HEK293 (cell line): ENCODE measurements at regions not wholly inside any gene's neighbourhood (a gene's known extent, or its start where the extent isn't known, plus 50 kb on each side); places are given as distances from the start of the nearest gene placed in this dataset.

Experiments
- CTCF ChIA-PET: fragments of 350-600 bp; formaldehyde crosslinking; extraction: SDS; loops from one replicate; lab custom pipeline; 2021; ENCODE audit warnings: antibody characterized with exemption; lab: Yijun Ruan, JAX
- POLR2A ChIA-PET: fragments of 300-600 bp; formaldehyde crosslinking; extraction: SDS; loops from one replicate; lab custom pipeline; 2020; ENCODE audit warnings: antibody characterized with exemption, inconsistent platforms; lab: Yijun Ruan, JAX
- H3K27ac ChIP-seq: fragments of 200-500 bp; sonication (Bioruptor generic); 2 replicates; pipeline ENCODE4 v1.5.1; 2014; ENCODE audit warnings: low read depth, low read length, control low read depth, inconsistent platforms; ENCODE audit errors: extremely low read depth
- H3K36me3 ChIP-seq, 2 experiments: fragments of 200-500 bp in 1 of 2; sonication (Bioruptor generic) in 1 of 2; 1 replicate in 1 of 2; 2 replicates in 1 of 2; pipeline ENCODE4 v1.5.1; 2014 to 2017; ENCODE audit warnings: inconsistent platforms in 2 of 2, low read length in 2 of 2; ENCODE audit not compliant: control insufficient read depth in 2 of 2, insufficient read depth in 1 of 2
- H3K4me1 ChIP-seq: fragments of 200-500 bp; sonication (Bioruptor generic); 2 replicates; pipeline ENCODE4 v1.5.1; 2014; ENCODE audit warnings: mild to moderate bottlenecking, low read length, inconsistent platforms; ENCODE audit not compliant: control insufficient read depth, insufficient read depth
- H3K4me3 ChIP-seq: 2 replicates; pipeline ENCODE4 v1.5.1; 2011; ENCODE audit warnings: low read depth, mild to moderate bottlenecking, control low read depth, low read length, moderate library complexity
- H3K9me3 ChIP-seq: fragments of 200-500 bp; sonication (Bioruptor generic); 2 replicates; pipeline ENCODE4 v1.5.1; 2014; ENCODE audit warnings: low read depth, low read length, inconsistent platforms; ENCODE audit not compliant: control insufficient read depth, insufficient read depth
- AEBP2 ChIP-seq: fragments of 450-650 bp; formaldehyde crosslinking; IDR thresholded peaks from 2 replicates; pipeline ENCODE4 v1.5.1; 2016; ENCODE audit warnings: missing biosample characterization, missing genetic modification characterization, borderline replicate concordance
- HOXC10 ChIP-seq: sonication (generic); formaldehyde crosslinking; IDR thresholded peaks from 2 replicates; pipeline ENCODE4 v1.8.1; 2023; ENCODE audit warnings: mild to moderate bottlenecking, missing genetic modification reagents
- KLF9 ChIP-seq: fragments of 450-650 bp; formaldehyde crosslinking; IDR thresholded peaks from 2 replicates; pipeline ENCODE4 v1.5.1; 2016; ENCODE audit warnings: missing biosample characterization, missing genetic modification characterization, low read depth
- PATZ1 ChIP-seq: fragments of 450-650 bp; formaldehyde crosslinking; IDR thresholded peaks from 2 replicates; pipeline ENCODE4 v1.5.1; 2016; ENCODE audit warnings: missing biosample characterization, missing genetic modification characterization
- REST ChIP-seq: fragments of 450-650 bp; formaldehyde crosslinking; IDR thresholded peaks from 2 replicates; pipeline ENCODE4 v1.5.1; 2016; ENCODE audit warnings: missing biosample characterization, missing genetic modification characterization
- ZBTB17 ChIP-seq: fragments of 450-650 bp; formaldehyde crosslinking; IDR thresholded peaks from 2 replicates; pipeline ENCODE4 v1.5.1; 2016; ENCODE audit warnings: missing biosample characterization, missing genetic modification characterization
- ZFHX2 ChIP-seq: fragments of 450-650 bp; formaldehyde crosslinking; conservative IDR thresholded peaks from 2 replicates; pipeline ENCODE4 v1.5.1; 2016; ENCODE audit warnings: missing biosample characterization, missing genetic modification characterization
- ZNF140 ChIP-seq: fragments of 450-650 bp; formaldehyde crosslinking; IDR thresholded peaks from 2 replicates; pipeline ENCODE4 v1.5.1; 2016; ENCODE audit warnings: missing biosample characterization, missing genetic modification characterization
- ZNF148 ChIP-seq: fragments of 450-650 bp; formaldehyde crosslinking; IDR thresholded peaks from 2 replicates; pipeline ENCODE4 v1.5.0; 2017; ENCODE audit warnings: missing biosample characterization, missing genetic modification characterization, borderline replicate concordance
- ZNF202 ChIP-seq: fragments of 450-650 bp; formaldehyde crosslinking; IDR thresholded peaks from 2 replicates; pipeline ENCODE4 v1.5.1; 2016; ENCODE audit warnings: missing biosample characterization, missing genetic modification characterization, borderline replicate concordance
- ZNF335 ChIP-seq: fragments of 450-650 bp; formaldehyde crosslinking; conservative IDR thresholded peaks from 2 replicates; pipeline ENCODE4 v1.5.1; 2016; ENCODE audit warnings: missing biosample characterization, missing genetic modification characterization
- ZNF354C ChIP-seq: fragments of 450-650 bp; formaldehyde crosslinking; IDR thresholded peaks from 2 replicates; pipeline ENCODE4 v1.5.1; 2016; ENCODE audit warnings: missing biosample characterization, missing genetic modification characterization, low read depth, borderline replicate concordance
- ZNF362 ChIP-seq: fragments of 450-650 bp; formaldehyde crosslinking; IDR thresholded peaks from 2 replicates; pipeline ENCODE4 v1.5.1; 2016; ENCODE audit warnings: missing biosample characterization, missing genetic modification characterization
- ZNF416 ChIP-seq: fragments of 450-650 bp; formaldehyde crosslinking; IDR thresholded peaks from 2 replicates; pipeline ENCODE4 v1.5.1; 2016; ENCODE audit warnings: missing biosample characterization, missing genetic modification characterization
- ZNF488 ChIP-seq: fragments of 450-650 bp; formaldehyde crosslinking; IDR thresholded peaks from 2 replicates; pipeline ENCODE4 v1.5.1; 2016; ENCODE audit warnings: missing biosample characterization, missing genetic modification characterization
- ZNF561 ChIP-seq: fragments of 450-650 bp; IDR thresholded peaks from 2 replicates; pipeline ENCODE4 v1.5.1; 2018; ENCODE audit warnings: missing biosample characterization, missing genetic modification characterization, borderline replicate concordance
- ZNF623 ChIP-seq: fragments of 450-650 bp; formaldehyde crosslinking; IDR thresholded peaks from 2 replicates; pipeline ENCODE4 v1.5.1; 2016; ENCODE audit warnings: missing biosample characterization, missing genetic modification characterization
- ZNF747 ChIP-seq: fragments of 450-650 bp; formaldehyde crosslinking; IDR thresholded peaks from 2 replicates; pipeline ENCODE4 v1.5.1; 2016; ENCODE audit warnings: missing biosample characterization, missing genetic modification characterization
- ZNF843 ChIP-seq: fragments of 450-650 bp; formaldehyde crosslinking; IDR thresholded peaks from 2 replicates; pipeline ENCODE4 v1.5.1; 2016; ENCODE audit warnings: missing biosample characterization, missing genetic modification characterization

GRCh38 chr4:142940425-142941330 lies 94.6 kb upstream of the INPP4B start (continued):
- no peak for TF ChIP-seq ZNF488 (tag by site-specific recombination)
- TF ChIP-seq, all 188 proteins: peak for 0

- no peak overlapping the region for H3K27ac ChIP-seq
- ChIA-PET CTCF (interaction anchor here (1.0 kb wide), 1 partner anchor 19 kb away, joined by 5 read pairs; no protein-coding TSS in a partner anchor), POLR2A (no interaction called here)
- no peaks in the 10 kb centered on the region for H3K36me3 ChIP-seq
- TF ChIP-seq ZNF354C (no peak), ZNF140 (no peak), ZNF202 (tag by site-specific recombination) (no peak), ZBTB17 (tag by site-specific recombination) (no peak), PATZ1 (tag by site-specific recombination) (no peak), HOXC10 (CRISPR knock-in tag) (no peak), ZNF362 (tag by site-specific recombination) (no peak), ZNF335 (no peak), ZNF561 (tag by site-specific recombination) (no peak)
- no peak overlapping the region for H3K4me3 ChIP-seq
- no peaks in the 10 kb centered on the region for H3K4me1 ChIP-seq
- no peaks in the 10 kb centered on the region for H3K9me3 ChIP-seq
Measured at GRCh38 chr4:142944565-142944964, 98.5 kb upstream of the INPP4B start.

- Histone ChIP-seq H3K4me1 (no peaks in the 10 kb centered on the region), H3K4me3 (no peak overlapping the region), H3K36me3 (no peaks in the 10 kb centered on the region), H3K27ac (no peak overlapping the region), H3K9me3 (no peaks in the 10 kb centered on the region)
- ChIA-PET POLR2A (no interaction called here), CTCF (no interaction called here)
- TF ChIP-seq ZNF747 (tag by site-specific recombination): no peak
- no peak for TF ChIP-seq ZNF623
- no peak for TF ChIP-seq ZNF416 (tag by site-specific recombination)
- no peak for TF ChIP-seq ZNF148
- TF ChIP-seq ZFHX2: no peak
- TF ChIP-seq AEBP2 (tag by site-specific recombination): no peak
- TF ChIP-seq ZNF843: no peak
- no peak for TF ChIP-seq REST (tag by site-specific recombination)
- no peak for TF ChIP-seq KLF9 (tag by site-specific recombination)
Measured at GRCh38 chr4:142952821-142953580, 106.9 kb upstream of the INPP4B start.
